ENCODE measurements at regions not wholly inside any gene's neighbourhood (a gene's known extent, or its start where the extent isn't known, plus 50 kb on each side); places are given as distances from the start of the nearest gene placed in this dataset.
"Not testable (repeated sequence)": the region's sequence is repeated elsewhere in the genome, so short reads cannot be mapped to it uniquely, and the experiment has no call there.

DNA sequence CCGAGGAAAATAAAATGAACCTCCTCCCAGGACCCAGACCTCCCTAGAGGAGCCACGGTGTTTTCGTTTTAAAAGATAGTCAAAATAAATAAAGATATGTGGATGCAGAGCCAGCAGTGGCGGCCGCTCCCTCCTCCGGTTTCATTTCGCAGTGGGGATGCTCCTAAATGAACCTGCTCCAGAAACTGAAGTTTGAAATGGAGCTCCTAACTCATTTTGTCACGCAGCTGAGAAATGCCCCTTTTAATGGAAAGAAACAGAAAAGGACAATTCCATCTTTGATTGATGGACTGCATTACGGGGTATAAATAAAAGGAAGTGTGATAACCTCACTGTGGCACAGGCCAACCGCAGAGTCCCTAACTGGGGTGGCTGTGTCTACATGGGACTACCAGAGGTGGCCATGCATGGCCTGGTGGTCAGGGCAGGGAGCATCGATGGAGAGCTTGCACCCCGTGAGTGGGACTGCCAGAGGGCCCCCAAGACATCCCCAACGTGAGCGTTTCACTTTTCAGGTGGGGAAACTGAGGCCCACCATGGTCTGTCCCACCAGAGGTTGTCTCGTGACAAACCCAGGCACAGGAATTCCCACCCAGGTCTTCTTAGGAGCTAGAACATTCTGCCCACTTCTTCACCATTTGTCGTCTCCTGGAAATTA lies 426.6 kb downstream of the BRD1 start:
- no peak for DNase-seq

DNA sequence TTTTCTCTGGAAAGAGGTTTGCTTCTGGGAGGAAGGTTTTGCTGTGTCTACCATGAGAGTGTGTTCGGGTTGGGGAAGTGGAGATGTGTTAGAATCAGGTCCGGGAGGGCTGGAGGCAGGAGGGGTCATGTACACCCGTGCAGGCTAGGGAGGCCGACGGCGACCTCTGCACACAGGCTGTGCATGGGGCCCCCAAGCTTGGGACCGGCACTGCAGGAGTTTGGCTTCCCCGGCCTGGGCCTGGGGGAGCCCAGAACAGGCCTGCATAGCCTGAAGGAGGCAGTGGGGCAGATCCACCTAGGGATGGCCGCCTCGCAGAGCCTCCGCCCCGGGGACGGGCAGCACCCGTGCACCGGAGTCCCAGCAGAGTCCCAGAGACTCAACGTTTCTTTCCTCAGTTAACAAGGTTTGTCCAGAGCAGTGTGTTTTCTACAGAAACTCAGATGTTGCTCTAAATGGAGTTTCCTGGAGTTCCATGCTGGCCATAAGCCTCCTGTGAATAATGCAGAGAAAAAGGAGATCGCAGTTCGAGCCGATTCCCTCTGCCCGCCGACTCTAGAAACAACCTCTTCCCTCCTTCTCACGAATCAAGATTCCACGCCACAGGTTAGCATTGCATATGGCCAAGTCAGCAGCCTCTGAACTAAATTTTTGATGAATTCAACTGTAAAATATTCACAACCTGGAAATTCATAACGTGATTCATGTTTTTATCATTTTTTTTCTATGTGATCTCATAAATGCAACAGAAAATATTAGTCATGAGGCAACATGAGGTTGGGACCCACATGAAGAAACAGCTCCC lies 427.3 kb downstream of the BRD1 start:
- DNase-seq = no peak

DNA sequence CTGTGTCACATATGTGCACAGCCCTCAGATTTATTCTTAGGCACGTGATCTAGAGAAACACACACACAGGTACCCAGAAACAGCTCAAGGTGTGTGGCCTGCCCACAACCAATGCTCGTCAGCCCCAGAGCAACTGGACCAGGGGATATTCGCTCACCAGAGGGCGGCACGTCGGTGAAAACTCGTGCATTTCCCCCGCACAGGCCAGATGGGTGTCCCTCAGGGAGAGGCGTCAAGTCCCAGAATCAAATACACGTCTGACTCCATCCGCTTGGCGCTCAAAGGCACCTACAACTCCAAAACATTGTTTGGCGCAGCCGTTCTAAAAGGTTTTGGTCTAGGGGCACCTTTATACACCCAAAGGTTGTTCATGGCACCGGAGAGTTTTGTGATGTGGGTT lies 429.0 kb downstream of the BRD1 start:
- no peak for DNase-seq

DNA sequence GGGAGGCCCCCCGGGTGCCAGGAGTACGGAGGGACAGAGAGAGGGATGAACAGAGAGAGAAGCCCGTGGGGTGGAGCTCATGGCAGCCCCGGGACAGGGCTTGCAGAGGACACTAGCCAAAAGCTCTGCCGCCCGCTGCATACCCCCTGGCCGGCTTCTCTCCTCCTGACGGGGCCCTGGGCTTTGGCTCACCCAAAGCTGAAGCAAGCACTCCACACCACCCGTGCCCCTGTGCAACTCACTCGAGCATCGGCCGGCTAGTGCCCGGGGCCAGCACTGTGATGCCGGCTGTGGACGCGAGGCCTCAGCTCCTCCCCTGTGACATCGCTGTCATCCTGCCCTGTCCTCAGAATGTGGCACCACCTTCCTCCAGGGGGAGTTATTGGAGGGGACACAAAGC lies 429.6 kb downstream of the BRD1 start:
- DNase-seq = no peak

- no peak for DNase-seq
These were observed 430.9 kb downstream of the BRD1 start for GRCh38 chr22:49396817-49397216.

- DNase-seq = no peak
These were observed 432.1 kb downstream of the BRD1 start for GRCh38 chr22:49395617-49396016.

DNA sequence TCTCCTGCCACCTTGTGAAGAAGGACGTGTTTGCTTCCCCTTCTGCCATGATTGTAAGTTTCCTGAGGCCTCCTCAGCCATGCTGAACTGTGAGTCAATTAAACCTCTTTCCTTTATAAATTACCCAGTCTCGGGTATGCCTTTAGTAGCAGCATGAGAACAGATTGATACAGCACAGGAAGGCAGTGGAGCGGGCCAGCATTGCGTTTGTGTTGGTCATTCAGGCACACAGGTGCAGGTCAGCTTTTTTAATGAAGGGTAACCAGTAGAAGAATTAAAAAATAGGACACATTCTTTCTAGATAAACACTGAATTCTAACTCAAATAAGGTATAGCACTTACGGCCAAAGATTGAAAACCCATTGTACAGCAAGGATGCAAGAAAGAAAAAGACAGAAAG lies 432.6 kb downstream of the BRD1 start:
- not testable (repeated sequence) for DNase-seq

DNA sequence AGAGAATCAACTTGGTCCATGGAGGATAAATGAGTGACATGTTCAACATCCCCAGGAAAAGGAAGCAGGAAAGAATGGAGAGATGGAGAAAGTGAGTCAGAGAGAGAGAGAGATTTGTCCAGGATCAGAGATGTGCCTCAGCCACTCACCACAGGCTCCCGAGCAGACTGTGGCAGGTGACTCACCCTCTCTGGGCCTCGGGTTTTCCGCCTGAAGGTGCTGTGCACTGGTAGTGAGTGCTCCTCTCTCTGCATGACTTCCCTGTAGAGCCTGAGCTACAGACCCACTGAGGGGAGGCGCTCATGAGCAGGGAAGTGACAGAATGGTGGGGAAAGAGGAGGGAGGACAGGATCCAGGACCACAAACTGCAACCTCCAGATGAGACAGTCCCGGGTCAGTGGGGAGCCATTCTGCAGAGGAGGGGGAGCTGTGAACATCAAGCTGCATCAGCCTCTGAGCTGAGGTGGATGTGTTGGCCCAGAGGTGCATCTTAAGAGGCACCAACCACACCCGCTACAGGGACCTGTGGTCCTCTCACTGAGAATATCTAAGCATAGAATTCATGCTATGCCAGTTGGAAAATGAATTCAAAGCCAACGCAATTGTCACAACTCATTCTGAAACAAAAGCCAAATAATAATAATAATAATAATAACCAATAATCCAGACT lies 433.4 kb downstream of the BRD1 start:
- no peak for DNase-seq

- no peak for DNase-seq
These were observed 434.1 kb downstream of the BRD1 start for GRCh38 chr22:49393526-49393925.

- no peak for DNase-seq
These were observed 434.7 kb downstream of the BRD1 start for GRCh38 chr22:49392841-49393510.

DNA sequence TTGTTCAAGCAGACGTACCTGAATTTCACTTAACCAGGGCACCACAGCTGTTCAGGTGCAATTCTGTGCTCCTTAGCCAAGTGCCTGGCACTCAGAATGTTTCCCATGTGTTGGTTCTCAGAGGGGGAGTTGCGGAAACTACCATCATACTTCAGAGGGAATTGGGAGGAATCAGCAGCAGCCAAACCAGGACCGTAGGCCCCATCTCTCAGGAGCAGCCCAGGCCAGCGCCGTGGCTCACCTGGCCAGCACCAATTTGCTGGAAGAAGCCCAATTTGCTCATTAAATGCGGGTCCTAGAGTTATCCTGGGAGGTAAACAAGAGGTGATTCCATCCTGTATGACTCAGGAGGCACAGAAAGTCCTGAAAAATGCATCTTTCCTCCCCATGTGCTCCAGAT lies 435.4 kb downstream of the BRD1 start:
- no peak for DNase-seq

DNA sequence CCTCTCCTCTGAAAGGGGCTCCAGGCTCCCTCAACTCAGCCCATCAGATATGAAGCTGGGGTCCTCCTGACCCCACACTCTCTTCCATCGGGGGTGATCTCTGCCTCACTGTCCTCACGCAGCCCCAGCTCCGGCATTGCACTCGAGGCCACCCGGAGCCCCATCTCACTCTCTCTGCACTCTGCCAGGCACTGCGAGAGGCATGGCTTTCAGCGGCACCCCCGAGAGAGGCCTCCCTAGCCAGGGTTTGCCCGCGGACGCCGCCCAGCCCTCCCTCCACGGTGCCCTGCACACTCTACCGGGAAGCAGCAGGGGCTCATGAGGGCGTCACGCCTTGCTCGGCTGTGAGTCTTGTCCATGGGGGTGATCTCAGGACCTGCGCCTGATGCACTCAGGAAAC lies 436.2 kb downstream of the BRD1 start:
- no peak for DNase-seq

DNA sequence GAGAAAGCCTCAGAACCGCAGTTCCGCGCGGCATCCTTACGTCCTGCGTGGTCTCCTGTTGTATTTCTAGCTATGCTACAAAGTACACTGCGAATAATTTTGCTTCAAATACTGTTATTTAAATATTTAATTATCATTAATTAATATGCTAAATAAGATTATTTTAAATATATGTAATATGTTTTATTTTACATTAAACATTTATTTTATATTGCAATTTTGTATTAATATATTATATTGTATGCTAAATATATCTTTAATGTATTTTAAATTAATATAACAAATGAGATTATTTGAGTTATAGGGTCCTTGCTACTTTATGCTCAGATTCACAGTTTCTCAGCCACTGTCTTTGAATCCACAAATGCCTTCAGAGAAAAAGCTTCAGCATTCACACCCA lies 436.7 kb downstream of the BRD1 start:
- DNase-seq = no peak

DNA sequence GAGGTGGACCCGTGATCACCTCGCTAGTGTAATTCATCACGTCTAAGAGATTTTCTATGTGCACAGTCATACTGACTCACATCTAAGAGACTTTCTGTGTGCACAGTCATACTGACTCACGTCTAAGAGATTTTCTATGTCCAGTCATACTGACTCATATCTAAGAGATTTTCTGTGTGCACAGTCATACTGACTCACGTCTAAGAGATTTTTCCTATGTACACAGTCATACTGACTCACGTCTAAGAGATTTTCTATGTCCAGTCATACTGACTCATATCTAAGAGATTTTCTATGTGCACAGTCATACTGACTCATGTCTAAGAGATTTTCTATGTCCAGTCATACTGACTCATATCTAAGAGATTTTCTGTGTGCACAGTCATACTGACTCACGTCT lies 443.8 kb downstream of the BRD1 start:
- DNase-seq = not testable (repeated sequence)

DNA sequence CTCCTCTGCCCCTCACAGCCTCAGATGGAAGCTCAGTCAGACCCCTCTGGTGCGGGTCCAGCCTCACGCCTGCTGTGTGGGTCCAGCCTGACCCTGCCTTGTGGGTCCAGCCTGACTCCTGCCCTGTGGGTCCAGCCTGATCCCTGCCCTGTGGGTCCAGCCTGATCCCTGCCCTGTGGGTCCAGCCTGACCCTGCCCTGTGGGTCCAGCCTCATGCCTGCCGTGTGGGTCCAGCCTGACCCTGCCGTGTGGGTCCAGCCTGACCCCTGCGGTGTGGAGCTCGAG lies 445.3 kb downstream of the BRD1 start:
- DNase-seq = no peak

DNA sequence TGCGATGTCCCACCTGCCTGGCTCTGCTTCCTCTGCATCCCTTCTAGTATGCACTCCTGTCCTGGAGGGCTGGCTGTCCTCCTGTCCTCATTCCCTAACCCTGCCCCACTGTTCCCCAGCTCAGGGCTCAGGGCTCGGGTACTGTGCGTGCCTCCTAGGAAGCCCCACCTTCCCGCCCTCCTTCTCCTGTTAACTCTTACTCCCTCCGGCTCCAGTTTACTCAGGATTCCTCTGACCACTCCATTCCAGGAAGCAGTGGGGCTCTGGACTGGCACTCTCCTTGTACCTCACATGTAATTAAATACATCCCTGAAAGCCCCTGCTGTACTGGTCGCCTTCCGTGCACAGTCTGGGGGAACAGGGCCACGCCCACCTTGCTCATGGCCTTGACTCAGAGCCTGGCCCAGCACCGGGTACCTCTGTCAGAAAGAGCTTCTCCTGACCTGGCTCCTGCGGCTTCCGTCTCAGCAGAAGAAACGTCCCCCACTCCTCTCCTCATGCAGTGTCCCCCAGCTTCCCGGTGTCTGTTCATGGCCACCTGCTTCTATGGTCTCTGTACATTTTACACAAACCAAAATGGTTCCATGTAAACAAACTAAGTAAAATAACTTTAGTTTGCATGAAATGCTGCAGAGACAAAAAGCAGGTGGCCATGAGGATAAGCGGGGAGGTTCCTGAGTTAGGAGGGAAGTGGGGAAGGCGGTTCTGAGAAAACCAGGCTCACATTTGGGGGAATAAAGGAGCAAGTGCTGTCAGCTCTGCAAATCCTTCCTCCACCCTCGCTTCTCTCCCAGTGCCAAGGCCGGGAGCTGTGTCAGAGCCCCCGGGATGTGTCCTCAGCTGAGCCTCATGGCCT lies 445.9 kb downstream of the BRD1 start:
- no peak for DNase-seq

DNA sequence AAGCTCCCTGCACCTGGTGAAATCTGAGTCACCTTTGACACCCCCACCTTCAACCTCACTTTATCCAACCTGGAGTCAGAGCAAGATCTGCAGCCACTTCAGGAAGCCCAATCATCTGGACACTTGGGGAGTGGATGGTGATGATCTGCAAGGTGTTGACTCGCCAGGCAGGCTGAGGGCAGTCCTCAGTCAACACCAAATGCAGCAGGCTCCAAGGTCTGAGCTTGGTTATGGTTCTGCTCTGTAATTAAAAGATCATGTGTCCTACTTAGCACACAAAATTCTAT lies 446.9 kb downstream of the BRD1 start:
- DNase-seq = no peak

DNA sequence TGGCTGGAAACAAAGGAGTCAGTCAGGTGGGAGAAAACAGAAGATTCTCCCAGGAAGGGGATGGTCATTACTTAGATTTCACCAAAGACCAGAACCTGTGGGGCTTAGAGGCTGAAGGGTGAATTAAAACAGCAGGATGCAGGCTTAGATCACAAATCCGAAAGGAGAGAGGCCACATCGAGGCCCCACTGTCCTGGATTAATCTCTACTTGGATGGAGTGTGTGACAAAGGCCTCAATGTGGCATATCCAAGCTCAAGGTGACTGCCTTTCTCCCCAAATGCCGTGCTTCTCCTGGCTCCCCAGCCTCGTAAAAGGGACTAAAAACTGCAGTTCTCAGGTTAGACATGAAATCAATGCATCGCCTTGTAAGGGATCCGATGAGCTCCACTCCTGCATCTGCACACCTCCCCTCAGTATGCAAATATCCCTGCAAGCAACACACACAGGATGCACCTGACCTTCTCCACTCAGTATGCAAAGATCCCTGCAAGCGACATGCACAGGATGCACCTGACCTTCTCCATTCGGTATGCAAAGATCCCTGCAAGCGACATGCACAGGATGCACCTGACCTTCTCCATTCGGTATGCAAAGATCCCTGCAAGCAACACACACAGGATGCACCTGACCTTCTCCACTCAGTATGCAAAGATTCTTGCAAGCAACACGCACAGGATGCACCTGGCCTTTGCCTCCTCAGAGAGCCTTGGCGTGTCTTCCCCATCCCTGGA lies 447.4 kb downstream of the BRD1 start:
- no peak for DNase-seq

- no peak for DNase-seq
These were observed 450.4 kb downstream of the BRD1 start for GRCh38 chr22:49377306-49377705.

- DNase-seq = no peak
These were observed 453.9 kb downstream of the BRD1 start for GRCh38 chr22:49373801-49374226.

DNA sequence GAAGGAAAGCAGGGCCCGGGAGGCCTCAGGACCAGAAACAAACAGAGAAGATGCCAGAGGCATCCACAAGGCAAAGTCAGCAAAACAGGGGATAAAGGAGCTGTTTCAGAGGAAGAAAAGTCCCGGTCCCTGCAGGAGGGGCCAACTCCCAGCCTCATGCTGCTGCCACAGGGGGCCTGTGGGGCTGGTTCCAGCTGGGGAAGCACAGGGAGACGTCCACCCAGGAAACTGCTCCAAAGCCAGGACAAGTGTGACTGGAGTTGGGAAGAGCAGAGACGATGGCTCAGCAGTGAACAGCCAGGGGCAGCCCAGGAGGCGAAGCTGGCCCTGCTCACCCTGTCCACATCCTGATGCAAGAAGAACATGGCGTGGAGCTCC lies 454.4 kb downstream of the BRD1 start:
- DNase-seq = no peak
